ENCODE measurements at regions not wholly inside any gene's neighbourhood (a gene's known extent, or its start where the extent isn't known, plus 50 kb on each side); places are given as distances from the start of the nearest gene placed in this dataset.
"Not testable (repeated sequence)": the region's sequence is repeated elsewhere in the genome, so short reads cannot be mapped to it uniquely, and the experiment has no call there.

DNA sequence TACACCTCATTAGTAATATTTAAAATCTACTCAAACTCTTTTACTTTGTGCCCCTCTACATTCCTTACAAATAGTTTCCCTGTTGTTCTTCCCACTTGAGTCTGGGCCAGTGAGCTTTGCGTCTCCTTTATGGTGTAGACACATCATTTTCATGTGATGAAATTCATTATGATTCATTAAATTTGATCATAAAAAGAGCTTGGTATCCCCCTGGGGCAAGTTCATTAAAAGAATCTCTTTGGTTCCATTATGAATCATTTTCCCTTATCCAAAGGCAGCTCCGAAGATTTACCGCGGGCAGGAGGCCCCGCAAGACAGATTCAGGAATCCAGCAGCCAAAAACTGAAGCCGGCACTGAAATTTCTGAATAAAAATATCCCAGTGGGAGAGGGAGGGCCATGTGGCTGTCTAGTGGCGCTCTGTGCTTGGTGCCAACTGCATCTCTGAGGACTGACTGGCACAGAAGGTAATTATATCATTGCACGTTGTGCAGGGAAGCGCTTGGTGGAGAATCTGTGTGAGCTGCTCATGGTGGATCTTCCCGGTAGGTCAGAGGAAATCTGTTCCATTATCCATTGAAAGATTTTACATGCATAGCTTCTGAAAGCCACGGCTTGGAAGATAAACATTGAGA, 151.4 kb upstream of the PITRM1 start:
- DNase-seq (peak in 1 of 2 donors; percentile 11), ATAC-seq (peak in 6 of 8 donors; percentile 38 to 83 (median 78))
- Histone ChIP-seq H3K4me3 (no peak overlapping the region), H3K9me3 (no peaks in the 10 kb centered on the region), H3K4me1 (peaks cover 0 to 10% (median 0%) of the 10 kb centered on the region in 9 donors), H3K36me3 (no peaks in the 10 kb centered on the region), H3K27ac (no peak overlapping the region), H3K27me3 (no peaks in the 10 kb centered on the region)
- TF ChIP-seq, protein P1, sequence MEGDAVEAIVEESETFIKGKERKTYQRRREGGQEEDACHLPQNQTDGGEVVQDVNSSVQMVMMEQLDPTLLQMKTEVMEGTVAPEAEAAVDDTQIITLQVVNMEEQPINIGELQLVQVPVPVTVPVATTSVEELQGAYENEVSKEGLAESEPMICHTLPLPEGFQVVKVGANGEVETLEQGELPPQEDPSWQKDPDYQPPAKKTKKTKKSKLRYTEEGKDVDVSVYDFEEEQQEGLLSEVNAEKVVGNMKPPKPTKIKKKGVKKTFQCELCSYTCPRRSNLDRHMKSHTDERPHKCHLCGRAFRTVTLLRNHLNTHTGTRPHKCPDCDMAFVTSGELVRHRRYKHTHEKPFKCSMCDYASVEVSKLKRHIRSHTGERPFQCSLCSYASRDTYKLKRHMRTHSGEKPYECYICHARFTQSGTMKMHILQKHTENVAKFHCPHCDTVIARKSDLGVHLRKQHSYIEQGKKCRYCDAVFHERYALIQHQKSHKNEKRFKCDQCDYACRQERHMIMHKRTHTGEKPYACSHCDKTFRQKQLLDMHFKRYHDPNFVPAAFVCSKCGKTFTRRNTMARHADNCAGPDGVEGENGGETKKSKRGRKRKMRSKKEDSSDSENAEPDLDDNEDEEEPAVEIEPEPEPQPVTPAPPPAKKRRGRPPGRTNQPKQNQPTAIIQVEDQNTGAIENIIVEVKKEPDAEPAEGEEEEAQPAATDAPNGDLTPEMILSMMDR (IDR thresholded peaks at IDR 0.05) = no peak
- 45 to 59% methylated on average over 11 of the region's 11 CpGs for WGBS, 2 donors
- intact Hi-C loops (cut with DNase I) = loop anchor here in 2 of 10 donors (10.0 kb wide), 2 partner anchors 79 to 991 kb away; no protein-coding TSS in a partner anchor

DNA sequence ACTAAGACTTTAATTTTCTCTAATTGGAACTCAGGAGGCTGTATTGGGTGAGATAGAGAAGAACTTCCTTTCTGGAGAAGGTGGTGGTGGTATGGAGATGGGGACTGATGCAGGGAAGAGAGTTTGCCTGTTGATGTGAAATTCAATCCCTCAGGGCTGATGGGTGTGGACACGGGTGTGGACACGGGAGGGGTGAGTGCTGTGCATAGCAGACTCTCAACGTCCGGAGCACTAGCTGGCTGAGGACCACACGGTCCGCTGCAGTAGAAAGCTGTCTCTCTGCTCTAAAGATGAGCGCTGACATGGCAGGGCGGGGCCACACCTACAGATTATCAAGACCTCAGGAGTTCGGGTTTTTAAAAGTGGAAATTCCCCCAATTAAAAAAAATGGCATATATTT, 148.5 kb upstream of the PITRM1 start:
- no peaks in the 10 kb centered on the region for H3K36me3 ChIP-seq
- H3K27ac ChIP-seq = no peak overlapping the region
- no peaks in the 10 kb centered on the region for H3K9me3 ChIP-seq
- no peak for ATAC-seq
- H3K4me1 ChIP-seq = peaks cover 0 to 10% (median 0%) of the 10 kb centered on the region in 9 donors
- peaks cover 0 to 3% (median 0%) of the 10 kb centered on the region in 7 donors for H3K27me3 ChIP-seq
- 92% methylated on average over 9 of the region's 9 CpGs for WGBS, 2 donors
- TF ChIP-seq, protein P1 (IDR thresholded peaks at IDR 0.05) = no peak
- DNase-seq = no peak
- intact Hi-C loops (cut with DNase I) = loop anchor here in 2 of 10 donors (10.0 kb wide), 2 partner anchors 76 to 994 kb away; no protein-coding TSS in a partner anchor
- no peak overlapping the region for H3K4me3 ChIP-seq

DNA sequence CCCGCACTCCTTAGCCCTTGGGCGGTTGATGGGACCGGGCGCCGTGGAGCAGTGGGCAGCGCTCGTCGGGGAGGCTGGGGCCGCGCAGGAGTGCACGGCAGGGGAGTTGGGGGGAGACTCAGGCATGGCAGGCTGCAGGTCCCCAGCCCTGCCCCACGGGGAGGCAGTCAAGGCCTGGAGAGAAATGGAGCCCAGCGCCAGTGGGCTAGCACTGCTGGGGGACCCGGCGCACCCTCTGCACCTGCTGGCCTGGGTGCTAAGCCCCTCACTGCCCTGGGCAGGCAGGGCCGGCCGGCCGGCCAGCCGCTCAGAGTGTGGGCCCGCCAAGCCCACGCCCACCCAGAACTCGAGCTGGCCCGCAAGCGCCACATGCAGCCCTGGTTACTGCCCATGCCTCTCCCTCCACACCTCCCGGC, 147.2 kb upstream of the PITRM1 start:
- TF ChIP-seq, protein P1 (IDR thresholded peaks at IDR 0.05) = no peak
- peak in 1 of 8 donors; percentile 13 for ATAC-seq
- WGBS, 2 donors = 92 to 93% methylated on average over 23 to 25 of the region's 25 CpGs

DNA sequence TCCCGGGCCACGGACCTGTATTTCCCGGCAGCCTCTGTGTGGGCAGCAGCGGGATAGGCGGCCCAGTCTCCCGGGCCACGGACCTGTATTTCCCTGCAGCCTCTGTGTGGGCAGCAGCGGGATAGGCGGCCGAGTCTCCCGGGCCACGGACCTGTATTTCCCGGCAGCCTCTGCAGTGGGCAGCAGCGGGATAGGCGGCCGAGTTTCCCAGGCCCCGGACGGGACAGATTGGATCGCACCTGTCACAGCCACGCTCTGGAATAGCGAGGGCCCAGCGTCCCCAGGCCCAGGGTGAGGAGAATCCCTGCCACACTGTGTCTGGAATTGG, 145.9 kb upstream of the PITRM1 start:
- H3K4me3 ChIP-seq; H3K27ac ChIP-seq; intact Hi-C loops (cut with DNase I); ATAC-seq; H3K36me3 ChIP-seq; H3K4me1 ChIP-seq; H3K9me3 ChIP-seq; DNase-seq: not testable (repeated sequence)
- peaks cover 0 to 12% (median 0%) of the 10 kb centered on the region in 7 donors for H3K27me3 ChIP-seq
- WGBS, 2 donors = 95 to 96% methylated on average over 22 of the region's 22 CpGs

More for the DNA sequence above, 147.2 kb upstream of the PITRM1 start:
- no peak for DNase-seq
- Histone ChIP-seq H3K36me3 (no peaks in the 10 kb centered on the region), H3K4me1 (peaks cover 0 to 10% (median 0%) of the 10 kb centered on the region in 9 donors), H3K4me3 (no peak overlapping the region), H3K27ac (no peak overlapping the region), H3K9me3 (no peaks in the 10 kb centered on the region), H3K27me3 (peaks cover 0 to 12% (median 0%) of the 10 kb centered on the region in 7 donors)
- intact Hi-C loops (cut with DNase I) = loop anchor here in 2 of 10 donors (10.0 kb wide), 2 partner anchors 75 to 995 kb away; no protein-coding TSS in a partner anchor

DNA sequence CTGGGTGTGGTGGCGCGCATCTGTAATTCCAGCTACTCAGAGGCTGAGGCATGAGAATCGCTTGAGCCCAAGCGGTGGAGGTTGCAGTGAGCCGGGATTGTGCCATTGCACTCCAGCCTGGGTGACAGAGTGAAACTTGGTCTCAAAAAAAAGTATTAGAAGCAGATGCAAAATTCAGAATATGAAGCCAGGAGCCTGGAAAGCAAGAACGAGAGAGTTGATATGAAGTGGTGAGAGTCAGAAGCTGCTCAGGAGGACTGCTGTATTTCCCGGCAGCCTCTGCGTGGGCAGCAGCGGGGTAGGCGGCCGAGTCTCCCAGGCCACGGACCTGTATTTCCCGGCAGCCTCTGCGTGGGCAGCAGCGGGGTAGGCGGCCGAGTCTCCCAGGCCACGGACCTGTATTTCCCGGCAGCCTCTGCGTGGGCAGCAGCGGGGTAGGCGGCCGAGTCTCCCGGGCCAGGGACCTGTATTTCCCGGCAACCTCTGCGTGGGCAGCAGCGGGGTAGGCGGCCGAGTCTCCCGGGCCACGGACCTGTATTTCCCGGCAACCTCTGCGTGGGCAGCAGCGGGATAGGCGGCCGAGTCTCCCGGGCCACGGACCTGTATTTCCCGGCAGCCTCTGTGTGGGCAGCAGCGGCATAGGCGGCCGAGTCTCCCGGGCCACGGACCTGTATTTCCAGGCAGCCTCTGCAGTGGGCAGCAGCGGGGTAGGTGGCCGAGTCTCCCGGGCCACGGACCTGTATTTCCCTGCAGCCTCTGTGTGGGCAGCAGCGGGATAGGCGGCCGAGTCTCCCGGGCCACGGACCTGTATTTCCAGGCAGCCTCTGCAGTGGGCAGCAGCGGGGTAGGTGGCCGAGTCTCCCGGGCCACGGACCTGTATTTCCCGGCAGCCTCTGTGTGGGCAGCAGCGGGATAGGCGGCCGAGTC, 145.2 kb upstream of the PITRM1 start:
- WGBS, 2 donors = 94 to 97% methylated on average over 37 to 46 of the region's 61 CpGs
- DNase-seq; intact Hi-C loops (cut with DNase I); ATAC-seq; H3K4me3 ChIP-seq; H3K9me3 ChIP-seq; H3K4me1 ChIP-seq; H3K27ac ChIP-seq; H3K36me3 ChIP-seq: not testable (repeated sequence)
- peaks cover 0 to 12% (median 0%) of the 10 kb centered on the region in 7 donors for H3K27me3 ChIP-seq

DNA sequence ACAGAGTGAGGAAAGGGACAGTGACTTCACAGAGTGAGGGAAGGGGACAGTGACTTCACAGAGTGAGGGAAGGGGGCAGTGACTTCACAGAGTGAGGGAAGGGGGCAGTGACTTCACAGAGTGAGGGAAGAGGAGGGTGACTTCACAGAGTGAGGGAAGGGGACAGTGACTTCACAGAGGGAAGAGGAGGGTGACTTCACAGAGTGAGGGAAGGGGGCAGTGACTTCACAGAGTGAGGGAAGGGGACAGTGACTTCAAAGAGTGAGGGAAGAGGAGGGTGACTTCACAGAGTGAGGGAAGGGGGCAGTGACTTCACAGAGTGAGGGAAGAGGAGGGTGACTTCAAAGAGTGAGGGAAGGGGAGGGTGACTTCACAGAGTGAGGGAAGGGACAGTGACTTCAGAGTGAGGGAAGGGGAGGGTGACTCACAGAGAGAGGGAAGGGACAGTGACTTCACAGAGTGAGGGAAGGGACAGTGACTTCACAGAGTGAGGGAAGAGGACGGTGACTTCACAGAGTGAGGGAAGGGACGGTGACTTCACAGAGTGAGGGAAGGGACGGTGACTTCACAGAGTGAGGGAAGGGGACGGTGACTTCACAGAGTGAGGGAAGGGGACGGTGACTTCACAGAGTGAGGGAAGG, 142.0 kb upstream of the PITRM1 start:
- intact Hi-C loops (cut with DNase I); ATAC-seq; H3K36me3 ChIP-seq; H3K4me3 ChIP-seq; H3K4me1 ChIP-seq; DNase-seq; H3K27ac ChIP-seq; H3K9me3 ChIP-seq: not testable (repeated sequence)
- H3K27me3 ChIP-seq = peaks cover 0 to 12% (median 0%) of the 10 kb centered on the region in 7 donors
- WGBS, 2 donors = 84 to 95% methylated on average over 4 to 5 of the region's 5 CpGs

DNA sequence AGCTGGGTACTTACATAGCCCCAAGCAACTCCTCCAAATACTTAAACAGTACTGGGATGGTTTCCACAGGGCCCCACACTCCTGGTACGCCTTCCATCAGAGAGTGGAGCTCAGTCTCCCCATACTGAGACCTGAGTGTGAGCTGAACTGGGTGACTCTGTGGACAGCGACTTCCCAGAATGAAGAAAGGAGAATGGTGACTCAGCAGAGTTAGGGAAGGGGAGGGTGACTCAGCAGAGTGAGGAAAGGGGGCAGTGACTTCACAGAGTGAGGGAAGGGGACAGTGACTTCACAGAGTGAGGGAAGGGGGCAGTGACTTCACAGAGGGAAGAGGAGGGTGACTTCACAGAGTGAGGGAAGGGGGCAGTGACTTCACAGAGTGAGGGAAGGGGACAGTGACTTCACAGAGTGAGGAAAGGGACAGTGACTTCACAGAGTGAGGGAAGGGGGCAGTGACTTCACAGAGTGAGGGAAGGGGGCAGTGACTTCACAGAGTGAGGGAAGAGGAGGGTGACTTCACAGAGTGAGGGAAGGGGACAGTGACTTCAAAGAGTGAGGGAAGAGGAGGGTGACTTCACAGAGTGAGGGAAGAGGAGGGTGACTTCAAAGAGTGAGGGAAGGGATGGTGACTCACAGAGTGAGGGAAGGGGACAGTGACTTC, 141.3 kb upstream of the PITRM1 start:
- H3K36me3 ChIP-seq; H3K9me3 ChIP-seq; H3K4me3 ChIP-seq; DNase-seq; intact Hi-C loops (cut with DNase I); H3K27ac ChIP-seq; H3K4me1 ChIP-seq: not testable (repeated sequence)
- WGBS, 2 donors = 60 to 73% methylated on average over 2 of the region's 2 CpGs
- H3K27me3 ChIP-seq = peaks cover 0 to 12% (median 0%) of the 10 kb centered on the region in 7 donors
- ATAC-seq = peak in 2 of 8 donors; percentile 37 to 66
